WTC11 (cell line): ENCODE measurements at regions not wholly inside any gene's neighbourhood (a gene's known extent, or its start where the extent isn't known, plus 50 kb on each side); places are given as distances from the start of the nearest gene placed in this dataset.

Source experiments
- ATAC-seq: fragments of 200-7000 bp; cut with Tn5 transposase; 2 replicates; pipeline ENCODE4 v1.10.0; 2021; ENCODE audit warnings: mild to moderate bottlenecking, moderate library complexity
- CTCF ChIA-PET: fragments of 300-600 bp; sonication (Branson Sonifier 250); formaldehyde crosslinking; loops from one replicate; lab custom pipeline; 2021; ENCODE audit warnings: antibody characterized with exemption; lab: Charles Lee
- POLR2A ChIA-PET: fragments of 350-600 bp; sonication (Branson Sonifier 250); formaldehyde crosslinking; loops from one replicate; lab custom pipeline; 2021; ENCODE audit warnings: antibody characterized with exemption; lab: Charles Lee
- DNase-seq: peaks from one replicate; pipeline ENCODE4 v3.0.0; 2021; ENCODE audit warnings: low spot score
- H3K27ac Mint-ChIP-seq: 2 replicates; pipeline ENCODE4 v1.8.0; 2021; ENCODE audit warnings: mixed read lengths
- H3K27me3 Mint-ChIP-seq: 2 replicates; pipeline ENCODE4 v1.8.0; 2021; ENCODE audit warnings: low read depth, mild to moderate bottlenecking, moderate library complexity, mixed read lengths
- H3K36me3 Mint-ChIP-seq: 2 replicates; pipeline ENCODE4 v1.8.0; 2021; ENCODE audit warnings: mixed read lengths
- H3K4me1 Mint-ChIP-seq: 2 replicates; pipeline ENCODE4 v1.8.0; 2022; ENCODE audit warnings: mixed read lengths
- H3K4me3 Mint-ChIP-seq: 2 replicates; pipeline ENCODE4 v1.8.0; 2021; ENCODE audit warnings: mild to moderate bottlenecking, moderate library complexity, mixed read lengths
- H3K9me3 Mint-ChIP-seq: 2 replicates; pipeline ENCODE4 v1.8.0; 2021; ENCODE audit warnings: mixed read lengths
- AR ChIP-seq: fragments of 250-450 bp; sonication (Bioruptor Pico); IDR thresholded peaks from 2 replicates; pipeline ENCODE4 v1.9.0; 2021; ENCODE audit warnings: mild to moderate bottlenecking
- CBFB ChIP-seq: sonication (generic); formaldehyde crosslinking; IDR thresholded peaks from 2 replicates; pipeline ENCODE4 v1.8.1; 2022; ENCODE audit warnings: mild to moderate bottlenecking, low read depth, missing genetic modification reagents
- CREB1 ChIP-seq: sonication (generic); formaldehyde crosslinking; IDR thresholded peaks from 2 replicates; pipeline ENCODE4 v1.8.0; 2023; ENCODE audit warnings: mild to moderate bottlenecking, missing genetic modification reagents
- CREM ChIP-seq: sonication (generic); formaldehyde crosslinking; IDR thresholded peaks from 2 replicates; pipeline ENCODE4 v1.8.1; 2022; ENCODE audit warnings: mild to moderate bottlenecking, missing genetic modification reagents, moderate library complexity
- E2F1 ChIP-seq: sonication (generic); formaldehyde crosslinking; IDR thresholded peaks from 2 replicates; pipeline ENCODE4 v1.8.0; 2022; ENCODE audit warnings: mild to moderate bottlenecking, missing genetic modification reagents
- ERG ChIP-seq: fragments of 250-450 bp; sonication (Bioruptor Pico); IDR thresholded peaks from 2 replicates; pipeline ENCODE4 v1.8.0; 2021; ENCODE audit warnings: mild to moderate bottlenecking
- FOXJ3 ChIP-seq: sonication (generic); formaldehyde crosslinking; IDR thresholded peaks from 2 replicates; pipeline ENCODE4 v1.9.0; 2021; ENCODE audit warnings: missing genetic modification reagents, mild to moderate bottlenecking, borderline replicate concordance
- GRHL2 ChIP-seq: fragments of 250-450 bp; sonication (Bioruptor Pico); IDR thresholded peaks from 2 replicates; pipeline ENCODE4 v1.8.0; 2022; ENCODE audit warnings: mild to moderate bottlenecking, moderate library complexity; ENCODE audit not compliant: insufficient replicate concordance, severe bottlenecking
- GTF2I ChIP-seq: fragments of 250-450 bp; sonication (Bioruptor Pico); conservative IDR thresholded peaks from 2 replicates; pipeline ENCODE4 v1.4.0; 2021; ENCODE audit warnings: mild to moderate bottlenecking
- JAZF1 ChIP-seq: fragments of 250-450 bp; sonication (Bioruptor Pico); IDR thresholded peaks from 2 replicates; pipeline ENCODE4 v1.9.0; 2021; ENCODE audit warnings: moderate library complexity, mild to moderate bottlenecking, inconsistent platforms
- JUN ChIP-seq: sonication (generic); formaldehyde crosslinking; IDR thresholded peaks from 2 replicates; pipeline ENCODE4 v1.8.0; 2023; ENCODE audit warnings: mild to moderate bottlenecking, missing genetic modification reagents
- MLX ChIP-seq: sonication (generic); formaldehyde crosslinking; IDR thresholded peaks from 2 replicates; pipeline ENCODE4 v1.8.1; 2023; ENCODE audit warnings: mild to moderate bottlenecking, missing genetic modification reagents, moderate library complexity
- MXD4 ChIP-seq: fragments of 250-450 bp; sonication (Bioruptor Pico); IDR thresholded peaks from 2 replicates; pipeline ENCODE4 v1.8.0; 2021; ENCODE audit warnings: mild to moderate bottlenecking, moderate library complexity, borderline replicate concordance
- MYBL2 ChIP-seq: sonication (generic); formaldehyde crosslinking; IDR thresholded peaks from 2 replicates; pipeline ENCODE4 v1.8.1; 2023; ENCODE audit warnings: mild to moderate bottlenecking, moderate library complexity, missing genetic modification reagents
- NFYB ChIP-seq: sonication (generic); formaldehyde crosslinking; conservative IDR thresholded peaks from 2 replicates; pipeline ENCODE4 v1.8.0; 2022; ENCODE audit warnings: low read depth, missing genetic modification reagents
- RELA ChIP-seq: sonication (generic); formaldehyde crosslinking; IDR thresholded peaks from 2 replicates; pipeline ENCODE4 v1.8.1; 2022; ENCODE audit warnings: missing genetic modification reagents, mild to moderate bottlenecking, borderline replicate concordance
- RORB ChIP-seq: fragments of 250-450 bp; sonication (Bioruptor Pico); IDR thresholded peaks from 2 replicates; pipeline ENCODE4 v1.9.0; 2021; ENCODE audit warnings: mild to moderate bottlenecking
- SMAD4 ChIP-seq: sonication (generic); formaldehyde crosslinking; IDR thresholded peaks from 2 replicates; pipeline ENCODE4 v1.8.0; 2022; ENCODE audit warnings: mild to moderate bottlenecking, missing genetic modification reagents
- TEAD1 ChIP-seq: sonication (generic); formaldehyde crosslinking; IDR thresholded peaks from 2 replicates; pipeline ENCODE4 v1.8.0; 2022; ENCODE audit warnings: mild to moderate bottlenecking, missing genetic modification reagents
- USF1 ChIP-seq: sonication (generic); formaldehyde crosslinking; IDR thresholded peaks from 2 replicates; pipeline ENCODE4 v1.8.0; 2022; ENCODE audit warnings: mild to moderate bottlenecking, missing genetic modification reagents
- ZMAT4 ChIP-seq: fragments of 250-450 bp; sonication (Bioruptor Pico); IDR thresholded peaks from 2 replicates; pipeline ENCODE4 v1.9.0; 2021; ENCODE audit warnings: mild to moderate bottlenecking
- ZNF232 ChIP-seq: sonication (generic); formaldehyde crosslinking; IDR thresholded peaks from 2 replicates; pipeline ENCODE4 v1.8.0; 2022; ENCODE audit warnings: mild to moderate bottlenecking, missing genetic modification reagents
- ZNF317 ChIP-seq: sonication (generic); formaldehyde crosslinking; IDR thresholded peaks from 2 replicates; pipeline ENCODE4 v1.8.1; 2023; ENCODE audit warnings: low read depth, mild to moderate bottlenecking, moderate library complexity, missing genetic modification reagents, borderline replicate concordance
- ZNF512 ChIP-seq: sonication (generic); formaldehyde crosslinking; IDR thresholded peaks from 2 replicates; pipeline ENCODE4 v1.8.1; 2022; ENCODE audit warnings: missing genetic modification reagents, borderline replicate concordance
- ZNF532 ChIP-seq: fragments of 250-450 bp; sonication (Bioruptor Pico); IDR thresholded peaks from 2 replicates; pipeline ENCODE4 v1.9.0; 2021; ENCODE audit warnings: mild to moderate bottlenecking, borderline replicate concordance
- ZNF671 ChIP-seq: fragments of 250-450 bp; sonication (Bioruptor Pico); IDR thresholded peaks from 2 replicates; pipeline ENCODE4 v1.8.0; 2021; ENCODE audit warnings: mild to moderate bottlenecking

GRCh38 chr9:91502475-91502874 lies 78.8 kb upstream of the NFIL3 start (continued):
- no peak for TF ChIP-seq NFYB (CRISPR knock-in tag)
- TF ChIP-seq ZNF232: no peak
- TF ChIP-seq MXD4 (CRISPR knock-in tag): no peak
- no peak for TF ChIP-seq ZNF317
- TF ChIP-seq CBFB (CRISPR knock-in tag): no peak
- TF ChIP-seq TEAD1 (CRISPR knock-in tag): no peak
- no peak for TF ChIP-seq E2F1 (CRISPR knock-in tag)
- TF ChIP-seq JAZF1 (CRISPR knock-in tag): no peak
- no peak for TF ChIP-seq CREM (CRISPR knock-in tag)
- no peak for TF ChIP-seq CREB1 (CRISPR knock-in tag)
- TF ChIP-seq ZNF671: no peak
- TF ChIP-seq FOXJ3 (CRISPR knock-in tag): no peak
- no peak for TF ChIP-seq USF1

- peaks cover 23% of the 10 kb centered on the region for H3K4me1 Mint-ChIP-seq
- DNase-seq (no peak), ATAC-seq (no peak)
- H3K27me3 Mint-ChIP-seq: no peaks in the 10 kb centered on the region
- no peak overlapping the region for H3K27ac Mint-ChIP-seq
- ChIA-PET CTCF (no interaction called here), POLR2A (no interaction called here)
- H3K4me3 Mint-ChIP-seq: no peak overlapping the region
- no peaks in the 10 kb centered on the region for H3K36me3 Mint-ChIP-seq
- H3K9me3 Mint-ChIP-seq: no peaks in the 10 kb centered on the region; the same call in 1 of the 2 replicates
- TF ChIP-seq ZMAT4 (CRISPR knock-in tag): no peak
- no peak for TF ChIP-seq MLX (CRISPR knock-in tag)
- no peak for TF ChIP-seq RELA (CRISPR knock-in tag)
- TF ChIP-seq SMAD4 (CRISPR knock-in tag): no peak
- no peak for TF ChIP-seq ERG
- no peak for TF ChIP-seq RORB (CRISPR knock-in tag)
- no peak for TF ChIP-seq ZNF232
- TF ChIP-seq AR (CRISPR knock-in tag): no peak
- TF ChIP-seq MYBL2 (CRISPR knock-in tag): no peak
- no peak for TF ChIP-seq GRHL2
- no peak for TF ChIP-seq ZNF532 (CRISPR knock-in tag)
- no peak for TF ChIP-seq ZNF512 (CRISPR knock-in tag)
- no peak for TF ChIP-seq GTF2I (CRISPR knock-in tag)
- TF ChIP-seq JUN: no peak
Observed at GRCh38 chr9:91500509-91501014, 76.9 kb upstream of the NFIL3 start.
